Activated CD8-positive, alpha-beta T cell treated with anti-CD3 and anti-CD28 coated beads for 36 hours (primary cell): ENCODE measurements at regions not wholly inside any gene's neighbourhood (a gene's known extent, or its start where the extent isn't known, plus 50 kb on each side); places are given as distances from the start of the nearest gene placed in this dataset.

Source experiments
- ATAC-seq: fragments of 200-7000 bp; cut with Tn5 transposase; one replicate; pipeline ENCODE4 v1.10.0; 2021; ENCODE audit warnings: mild to moderate bottlenecking, moderate library complexity
- CTCF ChIA-PET: fragments of 350-600 bp; sonication (Branson Sonifier 250); formaldehyde crosslinking; loops from one replicate; lab custom pipeline; 2021; ENCODE audit warnings: antibody characterized with exemption; lab: Charles Lee
- POLR2A ChIA-PET: fragments of 350-600 bp; sonication (Branson Sonifier 250); formaldehyde crosslinking; loops from one replicate; lab custom pipeline; 2021; ENCODE audit warnings: antibody characterized with exemption; lab: Charles Lee
- DNase-seq: peaks from one replicate; pipeline ENCODE4 v3.0.0-alpha.2; 2020
- H3K27ac Mint-ChIP-seq: one replicate; pipeline ENCODE4 v1.8.0; 2021; ENCODE audit warnings: mild to moderate bottlenecking, mixed read lengths
- H3K27me3 Mint-ChIP-seq: one replicate; pipeline ENCODE4 v1.8.0; 2021; ENCODE audit warnings: mixed read lengths
- H3K36me3 Mint-ChIP-seq: one replicate; pipeline ENCODE4 v1.8.0; 2021; ENCODE audit warnings: low read depth, mixed read lengths
- H3K4me1 Mint-ChIP-seq: one replicate; pipeline ENCODE4 v1.8.0; 2021; ENCODE audit warnings: low read depth, mixed read lengths
- H3K4me3 Mint-ChIP-seq: one replicate; pipeline ENCODE4 v1.8.0; 2021; ENCODE audit warnings: mild to moderate bottlenecking, moderate library complexity, mixed read lengths
- H3K9me3 Mint-ChIP-seq: one replicate; pipeline ENCODE4 v1.8.0; 2021; ENCODE audit warnings: mixed read lengths
- intact Hi-C: fragments of 100-400 bp; cut with micrococcal nuclease; formaldehyde crosslinking; loops from one replicate; pipeline ENCODE4 v1.10.0; 2022
- TF ChIP-seq, protein P1 (sequence below): fragments of 200-600 bp; IDR thresholded peaks from one replicate; pipeline ENCODE4 v1.8.0; 2022; ENCODE audit warnings: antibody characterized with exemption, mild to moderate bottlenecking

DNA sequence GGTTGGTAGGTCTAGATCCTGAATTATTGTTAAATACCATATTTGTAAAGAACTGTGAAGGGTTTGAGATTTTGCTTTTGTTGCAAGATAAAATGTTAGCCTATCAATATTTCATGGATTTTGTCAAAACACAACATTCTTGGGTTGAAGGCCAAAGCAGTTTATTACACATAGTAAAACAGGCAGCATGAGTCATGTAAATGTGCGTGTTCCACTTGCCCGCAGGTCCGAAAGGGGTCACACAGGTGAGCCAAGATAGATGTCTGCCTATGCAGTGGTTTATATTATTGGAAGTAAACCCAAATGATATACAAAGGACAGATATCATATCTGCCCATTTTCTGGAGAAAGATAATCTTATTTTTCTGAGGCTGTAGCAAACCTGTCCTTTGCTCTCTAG, 1654.4 kb upstream of the SPRY2 start:
- TF ChIP-seq, protein P1, sequence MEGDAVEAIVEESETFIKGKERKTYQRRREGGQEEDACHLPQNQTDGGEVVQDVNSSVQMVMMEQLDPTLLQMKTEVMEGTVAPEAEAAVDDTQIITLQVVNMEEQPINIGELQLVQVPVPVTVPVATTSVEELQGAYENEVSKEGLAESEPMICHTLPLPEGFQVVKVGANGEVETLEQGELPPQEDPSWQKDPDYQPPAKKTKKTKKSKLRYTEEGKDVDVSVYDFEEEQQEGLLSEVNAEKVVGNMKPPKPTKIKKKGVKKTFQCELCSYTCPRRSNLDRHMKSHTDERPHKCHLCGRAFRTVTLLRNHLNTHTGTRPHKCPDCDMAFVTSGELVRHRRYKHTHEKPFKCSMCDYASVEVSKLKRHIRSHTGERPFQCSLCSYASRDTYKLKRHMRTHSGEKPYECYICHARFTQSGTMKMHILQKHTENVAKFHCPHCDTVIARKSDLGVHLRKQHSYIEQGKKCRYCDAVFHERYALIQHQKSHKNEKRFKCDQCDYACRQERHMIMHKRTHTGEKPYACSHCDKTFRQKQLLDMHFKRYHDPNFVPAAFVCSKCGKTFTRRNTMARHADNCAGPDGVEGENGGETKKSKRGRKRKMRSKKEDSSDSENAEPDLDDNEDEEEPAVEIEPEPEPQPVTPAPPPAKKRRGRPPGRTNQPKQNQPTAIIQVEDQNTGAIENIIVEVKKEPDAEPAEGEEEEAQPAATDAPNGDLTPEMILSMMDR: no peak
- ATAC-seq (no peak), DNase-seq (no peak)
- no peaks in the 10 kb centered on the region for H3K27me3 Mint-ChIP-seq
- H3K9me3 Mint-ChIP-seq: peaks cover 2% of the 10 kb centered on the region
- H3K27ac Mint-ChIP-seq: no peak overlapping the region
- no peaks in the 10 kb centered on the region for H3K36me3 Mint-ChIP-seq
- no peak overlapping the region for H3K4me3 Mint-ChIP-seq
- CTCF ChIA-PET: no interaction called here
- POLR2A ChIA-PET: no interaction called here
- no peaks in the 10 kb centered on the region for H3K4me1 Mint-ChIP-seq
- intact Hi-C loops: no loop called here

DNA sequence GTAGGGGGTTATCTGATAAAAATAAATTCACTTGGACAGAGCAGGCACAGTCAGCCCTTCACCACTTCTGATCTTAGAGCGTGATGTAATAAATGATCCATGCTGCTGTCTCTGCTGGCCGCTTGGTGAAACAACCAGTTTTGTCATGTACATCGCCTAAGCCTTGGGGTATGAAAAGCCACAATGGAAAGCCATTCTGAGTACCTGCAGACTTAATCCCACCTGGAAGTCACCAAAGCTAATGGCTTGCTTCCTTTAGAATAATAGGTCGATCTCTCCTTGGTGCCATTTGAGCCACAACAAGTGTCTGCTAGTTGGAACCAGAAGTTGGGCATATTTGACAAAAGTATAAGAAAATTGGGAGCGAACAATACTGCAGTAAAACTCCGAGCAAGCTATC, 1649.7 kb upstream of the SPRY2 start:
- no peak overlapping the region for H3K4me3 Mint-ChIP-seq
- no peak for DNase-seq
- ChIA-PET POLR2A (no interaction called here), CTCF (no interaction called here)
- intact Hi-C loops: no loop called here
- no peaks in the 10 kb centered on the region for H3K4me1 Mint-ChIP-seq
- ATAC-seq: no peak
- TF ChIP-seq, protein P1: no peak
- no peaks in the 10 kb centered on the region for H3K27me3 Mint-ChIP-seq
- H3K27ac Mint-ChIP-seq: no peak overlapping the region
- peaks cover 3% of the 10 kb centered on the region for H3K9me3 Mint-ChIP-seq
- no peaks in the 10 kb centered on the region for H3K36me3 Mint-ChIP-seq

DNA sequence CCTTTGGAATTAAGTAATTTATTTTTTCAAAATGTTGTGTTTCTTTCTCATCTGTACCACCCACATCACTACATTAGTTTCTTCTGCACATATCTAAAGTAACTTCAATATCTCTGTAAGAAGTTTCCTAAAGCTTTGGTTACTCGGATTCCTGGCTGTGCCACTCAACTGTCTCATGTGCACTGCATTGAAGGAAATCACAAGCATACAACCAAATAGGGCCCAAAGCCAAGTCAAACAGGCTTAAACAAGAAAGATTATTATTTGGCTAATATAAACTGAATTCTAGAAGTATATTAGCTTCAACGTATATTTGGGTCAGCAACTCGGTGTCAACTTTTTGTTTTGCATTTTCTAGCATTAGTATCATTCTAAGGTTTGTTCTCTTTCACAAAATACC, 1647.6 kb upstream of the SPRY2 start:
- no peaks in the 10 kb centered on the region for H3K27me3 Mint-ChIP-seq
- ChIA-PET POLR2A (no interaction called here), CTCF (no interaction called here)
- no peaks in the 10 kb centered on the region for H3K36me3 Mint-ChIP-seq
- no peak for DNase-seq
- ATAC-seq: no peak
- H3K9me3 Mint-ChIP-seq: peaks cover 6% of the 10 kb centered on the region
- H3K4me3 Mint-ChIP-seq: no peak overlapping the region
- H3K4me1 Mint-ChIP-seq: no peaks in the 10 kb centered on the region
- H3K27ac Mint-ChIP-seq: no peak overlapping the region
- TF ChIP-seq, protein P1: no peak
- intact Hi-C loops: no loop called here

DNA sequence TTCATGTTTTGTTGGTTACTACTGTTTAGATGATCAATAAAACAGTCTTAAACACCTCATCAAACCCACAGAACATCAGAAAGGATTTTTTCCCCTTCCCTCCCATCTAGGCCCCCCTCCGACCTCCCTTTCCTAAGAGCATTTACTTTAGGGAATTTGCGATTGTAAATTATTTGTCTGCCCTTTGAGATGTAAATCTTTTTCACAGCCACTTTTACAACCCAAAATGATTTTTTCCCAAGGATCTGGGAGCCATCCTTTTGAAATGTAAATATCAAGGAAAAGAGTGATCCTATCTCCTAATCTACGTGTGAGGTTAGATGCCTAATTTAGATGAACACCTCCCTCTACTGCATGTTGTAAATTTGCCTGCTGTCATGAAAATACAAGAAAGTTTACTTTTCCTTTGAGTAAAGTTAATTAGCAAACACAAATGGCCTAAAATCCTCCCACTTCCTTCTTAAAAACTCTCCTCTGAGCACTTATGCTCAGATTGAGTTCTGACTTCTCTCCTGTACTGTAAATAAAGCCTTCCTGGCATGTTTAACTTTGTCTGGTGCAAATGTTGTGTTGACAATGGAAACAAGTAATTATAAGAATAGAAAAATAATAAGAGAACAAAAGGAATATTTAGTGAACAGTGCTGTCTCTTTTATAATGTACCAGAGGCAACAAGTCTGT, 1646.9 kb upstream of the SPRY2 start:
- TF ChIP-seq, protein P1: no peak
- Mint-ChIP-seq H3K36me3 (no peaks in the 10 kb centered on the region), H3K27ac (no peak overlapping the region), H3K9me3 (peaks cover 12% of the 10 kb centered on the region), H3K4me1 (no peaks in the 10 kb centered on the region), H3K4me3 (no peak overlapping the region), H3K27me3 (no peaks in the 10 kb centered on the region)
- intact Hi-C loops: no loop called here
- POLR2A ChIA-PET: no interaction called here
- CTCF ChIA-PET: no interaction called here
- DNase-seq (no peak), ATAC-seq (no peak)

DNA sequence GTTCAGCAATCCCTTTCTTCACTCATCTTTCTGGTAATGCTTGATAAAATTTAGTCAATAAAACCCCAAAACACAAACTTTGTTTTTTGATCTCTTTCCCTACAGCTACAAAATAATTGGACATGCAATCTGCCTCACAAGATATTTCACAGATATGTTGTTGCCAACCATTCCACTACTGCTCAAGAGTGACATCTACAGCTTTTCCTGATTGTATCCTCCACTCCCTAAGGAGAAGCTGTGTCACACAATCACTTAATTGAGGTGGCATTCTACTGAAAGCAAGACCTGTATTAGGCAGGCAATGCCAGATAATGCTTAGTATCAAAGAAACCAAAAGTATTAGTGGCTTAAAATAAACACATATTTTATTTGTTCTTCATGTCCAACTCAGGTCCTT, 1646.2 kb upstream of the SPRY2 start:
- TF ChIP-seq, protein P1: no peak
- H3K9me3 Mint-ChIP-seq: peaks cover 15% of the 10 kb centered on the region
- intact Hi-C loops: no loop called here
- ATAC-seq (no peak), DNase-seq (no peak)
- H3K27ac Mint-ChIP-seq: no peak overlapping the region
- ChIA-PET CTCF (no interaction called here), POLR2A (no interaction called here)
- H3K27me3 Mint-ChIP-seq: no peaks in the 10 kb centered on the region
- H3K36me3 Mint-ChIP-seq: no peaks in the 10 kb centered on the region
- H3K4me3 Mint-ChIP-seq: no peak overlapping the region
- no peaks in the 10 kb centered on the region for H3K4me1 Mint-ChIP-seq
